NCI-H2196 (cell line): ENCODE measurements at regions not wholly inside any gene's neighbourhood (a gene's known extent, or its start where the extent isn't known, plus 50 kb on each side); places are given as distances from the start of the nearest gene placed in this dataset.
A peak's percentile ranks its signal among the peaks of the same experiment; 100 is the strongest.

Source experiments
- DNase-seq: peaks from one replicate; lab custom pipeline; 2025; ENCODE audit not compliant: unreplicated experiment; lab: John Stamatoyannopoulos, UW

- DNase-seq: no peak
These were observed 654.8 kb upstream of the TBX3 start for GRCh38 chr12:115338566-115339294.

DNA sequence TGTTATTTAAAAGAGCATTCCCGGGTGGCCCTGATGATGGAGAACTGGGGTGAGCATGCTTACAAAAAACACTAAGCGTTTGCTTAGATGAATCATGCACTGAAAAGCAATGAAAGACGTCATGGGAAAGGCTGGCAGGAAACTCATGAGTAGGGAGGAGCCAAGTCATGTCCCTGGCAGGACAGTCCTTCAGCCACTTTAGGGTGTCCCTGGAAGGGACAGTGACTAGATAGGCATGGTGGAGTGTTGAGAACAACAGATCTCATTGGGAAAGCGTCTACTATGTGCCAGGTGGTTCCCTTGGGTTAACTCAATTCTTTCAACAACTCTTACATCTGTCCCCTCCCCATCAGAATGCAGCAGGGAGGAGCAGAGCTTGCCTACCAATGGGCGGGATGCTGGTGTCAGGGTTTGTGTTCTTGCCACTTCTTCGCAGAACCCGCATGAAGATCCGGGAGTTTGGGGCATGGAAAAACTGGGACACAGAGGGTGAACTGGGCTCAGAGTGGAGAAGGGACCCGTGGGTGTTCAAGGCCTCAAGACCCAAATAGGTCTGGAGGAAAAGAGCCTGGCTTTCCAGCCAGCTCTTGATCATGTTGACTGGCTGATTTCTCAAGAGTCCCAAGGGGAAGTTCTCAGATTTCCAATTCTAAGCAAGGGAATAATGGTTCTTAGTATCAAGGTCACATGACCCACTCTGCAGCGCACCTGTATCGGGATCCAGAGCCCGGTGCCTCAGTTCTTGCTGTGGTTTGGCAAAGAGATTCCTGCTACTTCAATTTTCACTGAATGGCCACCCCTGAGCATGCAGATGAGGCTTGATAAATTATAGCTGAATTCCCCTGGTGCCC lies 653.9 kb upstream of the TBX3 start:
- peak; percentile 32 for DNase-seq

DNA sequence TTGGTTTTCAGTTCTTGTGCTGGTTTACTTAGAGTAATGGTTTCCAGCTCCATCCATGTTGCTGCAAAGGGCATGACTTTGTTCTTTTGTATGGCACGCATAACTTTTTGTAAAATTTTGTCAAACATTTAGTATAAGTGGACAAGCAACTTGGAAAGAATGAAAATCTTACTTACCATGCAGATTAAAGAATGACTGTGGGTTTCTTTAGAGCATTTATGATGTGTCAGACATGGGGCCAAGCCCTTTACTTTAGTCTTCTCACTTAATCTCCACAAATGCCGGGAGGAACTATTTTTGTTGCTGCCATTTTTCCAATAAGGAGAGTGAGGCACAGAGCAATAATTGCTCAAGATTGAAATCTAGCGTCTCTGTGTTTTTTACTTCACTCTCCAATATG lies 652.5 kb upstream of the TBX3 start:
- no peak for DNase-seq

DNA sequence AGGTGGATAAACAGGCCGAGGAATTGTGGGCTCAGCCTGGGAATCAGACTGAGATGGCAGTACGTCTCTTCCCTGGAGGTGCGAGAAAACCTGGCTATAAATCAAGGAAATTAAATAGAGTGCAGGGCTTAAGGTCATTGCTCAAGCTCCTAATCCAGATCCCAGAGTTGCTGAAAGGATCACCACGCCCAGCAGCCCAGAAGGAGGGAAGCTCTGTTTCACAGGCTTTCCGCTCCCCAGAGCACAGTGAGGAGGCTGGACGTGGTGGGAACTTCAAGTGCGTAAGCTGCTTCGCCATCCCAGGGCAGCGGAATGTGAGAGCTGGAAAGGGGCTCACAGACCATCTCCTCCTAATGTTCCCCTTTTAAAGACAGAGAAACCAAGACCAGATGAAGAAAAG lies 651.6 kb upstream of the TBX3 start:
- no peak for DNase-seq

- no peak for DNase-seq
These were observed 651.1 kb upstream of the TBX3 start for GRCh38 chr12:115335048-115335447.

DNA sequence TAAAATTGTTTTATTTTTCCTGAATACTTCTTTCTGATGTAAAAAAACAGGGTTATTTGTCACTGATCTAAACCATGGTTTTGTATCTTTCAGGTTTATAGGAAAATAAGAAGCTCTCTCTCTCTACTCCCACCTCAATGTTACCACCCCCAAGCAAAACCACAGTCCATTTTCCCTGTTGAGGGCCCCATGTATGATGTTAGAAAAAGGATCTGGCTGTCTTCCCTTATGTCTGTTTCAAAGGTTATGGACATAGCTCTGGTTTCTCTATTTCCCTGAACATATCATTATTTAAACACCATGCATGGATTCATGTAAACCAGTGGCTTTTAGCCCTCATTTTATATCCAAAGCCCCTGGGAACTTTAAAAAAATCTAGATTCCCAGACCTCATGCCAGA lies 649.0 kb upstream of the TBX3 start:
- DNase-seq: no peak

DNA sequence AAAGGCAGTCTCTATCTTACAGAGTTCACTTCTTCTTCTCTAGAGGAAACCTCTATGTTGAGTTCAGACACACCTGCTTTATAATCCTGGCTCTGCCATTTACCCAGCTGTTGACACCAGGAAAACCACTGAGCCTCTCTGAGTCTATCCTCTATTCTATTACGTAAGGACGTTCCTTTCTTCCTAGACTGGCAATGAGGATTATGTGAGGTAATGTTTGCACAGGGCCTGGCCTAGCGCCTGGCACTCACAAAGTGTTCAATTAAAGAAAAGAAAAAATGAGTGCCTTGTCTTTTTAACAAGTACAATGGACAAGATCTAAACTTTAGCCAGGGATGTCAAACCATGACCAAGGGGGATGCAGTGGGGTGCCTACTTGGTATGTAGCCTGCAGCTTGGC lies 641.9 kb upstream of the TBX3 start:
- DNase-seq: no peak

DNA sequence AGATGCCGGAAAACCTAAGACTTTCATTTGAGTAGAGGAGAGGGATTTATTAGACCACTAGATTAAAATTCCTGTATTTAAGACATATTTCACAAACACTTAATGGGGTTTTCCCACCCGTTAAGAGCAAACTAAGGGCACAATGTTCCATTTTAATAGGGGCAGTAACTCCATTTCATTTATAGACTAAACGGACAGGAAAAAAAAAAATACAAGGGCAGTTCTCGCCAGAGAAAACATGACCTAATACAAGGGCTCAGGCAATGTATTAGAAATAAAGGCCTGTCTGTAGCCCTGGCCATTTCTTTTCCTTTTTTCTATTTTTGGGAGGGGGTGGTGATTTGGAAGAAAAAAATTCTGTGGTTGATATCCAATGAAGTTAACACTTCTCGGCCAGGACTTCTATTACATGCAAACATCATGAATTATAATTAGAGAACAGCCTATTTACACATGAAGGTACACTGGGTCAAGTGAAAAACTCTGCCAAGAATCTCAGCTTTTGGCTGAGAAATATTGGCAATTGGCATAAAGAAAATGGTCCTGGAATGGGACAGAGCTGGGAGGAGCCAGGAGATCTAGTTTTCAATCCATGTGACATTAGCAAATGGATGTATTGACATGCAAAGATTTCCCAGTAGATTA lies 641.1 kb upstream of the TBX3 start:
- no peak for DNase-seq

GRCh38 chr12:115323223-115323905 lies 639.4 kb upstream of the TBX3 start:
- no peak for DNase-seq

DNA sequence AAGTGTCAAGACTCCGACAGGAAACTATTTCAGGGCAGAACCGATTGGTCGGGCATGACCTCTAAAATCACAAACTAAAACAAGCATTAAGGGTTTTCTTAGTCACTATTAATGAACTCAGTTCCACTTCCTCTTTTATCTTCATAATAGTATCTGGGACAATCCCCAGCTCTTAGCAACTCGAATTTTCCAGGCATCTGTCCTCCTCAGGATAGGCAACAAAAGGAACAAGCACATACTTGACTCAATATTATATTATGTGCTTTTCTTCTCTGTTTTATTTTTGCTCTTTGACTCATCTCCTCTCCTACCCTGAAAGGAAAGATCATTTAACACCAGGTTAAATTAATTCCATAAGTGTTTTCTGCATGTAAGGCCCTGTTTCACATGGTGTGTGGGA lies 638.3 kb upstream of the TBX3 start:
- no peak for DNase-seq

- DNase-seq: no peak
These were observed 637.0 kb upstream of the TBX3 start for GRCh38 chr12:115320967-115321366.

DNA sequence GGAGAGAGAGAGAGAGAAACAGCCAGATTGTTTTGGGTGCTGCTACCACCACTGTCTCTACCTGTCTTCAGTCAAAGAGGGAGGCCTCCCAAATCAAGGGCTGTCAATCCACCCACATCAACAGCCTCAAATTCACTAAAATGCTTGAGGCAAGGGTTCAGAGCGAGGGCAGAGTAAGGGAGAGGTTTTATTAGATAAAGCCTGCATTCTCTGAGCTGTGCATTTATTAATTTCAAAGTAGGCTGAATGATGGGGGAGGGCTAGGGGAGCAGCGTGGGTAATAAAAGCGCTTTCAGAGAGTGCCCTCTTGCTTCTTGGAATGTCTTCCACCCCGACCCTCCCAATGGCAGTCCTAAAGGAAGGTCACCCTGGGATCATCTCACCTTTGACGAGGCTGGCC lies 636.5 kb upstream of the TBX3 start:
- no peak for DNase-seq

- no peak for DNase-seq
These were observed 635.6 kb upstream of the TBX3 start for GRCh38 chr12:115319446-115320040.

DNA sequence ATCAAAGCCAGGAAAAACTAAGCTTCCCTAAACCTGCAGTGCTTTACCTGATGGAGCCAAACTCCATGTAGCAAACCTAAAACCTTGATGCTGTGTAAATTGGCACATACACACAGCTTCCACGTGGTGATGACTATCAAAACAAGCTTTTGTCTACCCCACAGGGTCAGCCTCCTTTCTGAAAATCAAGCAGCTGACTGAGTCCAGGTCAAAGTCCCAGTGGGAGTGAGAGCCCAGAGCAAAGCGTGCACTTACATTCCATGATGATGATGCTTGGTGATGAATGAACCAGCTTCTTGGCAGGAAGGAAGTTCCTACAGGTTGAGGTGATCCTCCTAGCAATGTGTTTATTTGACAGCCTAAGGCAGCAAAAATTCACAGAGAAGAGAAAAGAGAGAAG lies 630.0 kb upstream of the TBX3 start:
- peak; percentile 17 for DNase-seq

DNA sequence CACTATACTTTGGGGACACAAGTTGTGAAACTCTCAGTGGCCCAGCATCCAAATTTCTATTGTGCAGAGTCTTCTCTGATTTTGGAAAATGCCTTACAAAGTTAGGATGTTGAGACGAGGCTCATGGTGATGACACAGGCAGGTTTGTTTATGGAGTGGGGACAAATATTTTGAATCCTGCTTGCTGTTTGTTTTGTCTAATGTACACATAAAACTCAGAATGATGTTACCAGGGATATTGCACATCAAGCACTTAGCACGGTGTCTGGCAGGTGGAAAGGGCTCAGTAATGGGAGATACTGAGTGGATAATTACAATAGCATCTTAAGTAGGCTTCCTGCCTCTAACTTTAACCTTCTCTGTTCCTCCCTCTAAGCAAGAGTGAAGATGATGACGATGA lies 628.9 kb upstream of the TBX3 start:
- DNase-seq: no peak

- no peak for DNase-seq
These were observed 627.9 kb upstream of the TBX3 start for GRCh38 chr12:115311875-115312274.

DNA sequence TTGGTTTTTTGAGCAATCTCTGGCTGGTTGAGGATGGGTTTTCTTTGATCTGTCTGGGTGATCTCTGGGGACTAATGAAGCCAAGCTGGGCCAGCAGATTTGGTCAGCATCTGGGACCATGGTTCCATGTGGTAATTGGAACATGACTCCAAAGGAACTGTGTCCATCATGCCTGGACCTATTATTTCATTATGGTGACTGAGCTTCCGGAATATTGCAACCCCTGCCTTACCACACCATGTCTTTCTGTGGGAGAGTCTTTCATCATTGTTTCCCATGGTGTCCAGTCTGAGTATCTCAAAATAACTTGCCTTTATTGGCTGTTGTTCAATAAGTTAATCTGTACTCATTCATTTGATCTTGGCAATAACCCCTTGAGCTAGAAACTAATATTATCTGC lies 624.9 kb upstream of the TBX3 start:
- DNase-seq: no peak

- DNase-seq: no peak
These were observed 622.4 kb upstream of the TBX3 start for GRCh38 chr12:115306380-115306779.

DNA sequence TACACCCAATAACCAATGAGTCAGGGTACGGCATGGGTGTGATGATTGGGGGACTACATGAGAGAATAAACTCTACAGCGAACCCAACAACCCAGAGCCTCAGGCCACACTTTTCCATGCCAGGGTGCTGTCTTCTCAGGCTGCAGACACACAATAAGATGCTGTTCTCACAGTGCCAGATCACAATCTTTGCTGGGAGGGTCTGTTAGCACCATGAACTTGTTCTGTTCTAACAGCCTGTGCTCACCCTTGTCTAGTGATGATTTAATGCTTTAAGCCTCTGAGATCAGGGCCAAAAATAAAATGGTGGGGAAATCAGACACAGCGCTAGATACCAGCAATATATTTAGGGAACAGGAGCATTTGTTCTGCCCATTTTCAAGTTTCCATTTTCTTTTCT lies 621.9 kb upstream of the TBX3 start:
- DNase-seq: no peak

DNA sequence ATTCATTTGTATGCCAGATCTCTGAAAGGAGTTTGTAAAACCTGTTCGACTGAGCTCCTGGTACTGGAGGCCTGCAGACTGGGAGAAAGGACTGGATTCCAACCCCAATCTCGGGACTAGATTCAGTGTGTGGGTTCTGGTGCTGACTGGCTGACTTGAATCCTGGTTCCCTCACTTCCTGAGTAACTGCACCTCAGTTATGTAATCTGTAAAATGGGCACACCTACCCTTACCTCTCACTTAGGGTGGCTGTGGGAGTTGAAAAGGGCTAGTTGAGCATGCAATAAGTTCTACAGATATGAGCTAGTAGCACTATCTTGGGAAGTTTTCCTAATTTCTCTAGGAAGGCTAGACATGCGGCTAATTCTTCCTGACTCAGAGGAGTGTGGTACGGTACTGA lies 621.3 kb upstream of the TBX3 start:
- DNase-seq: no peak

DNA sequence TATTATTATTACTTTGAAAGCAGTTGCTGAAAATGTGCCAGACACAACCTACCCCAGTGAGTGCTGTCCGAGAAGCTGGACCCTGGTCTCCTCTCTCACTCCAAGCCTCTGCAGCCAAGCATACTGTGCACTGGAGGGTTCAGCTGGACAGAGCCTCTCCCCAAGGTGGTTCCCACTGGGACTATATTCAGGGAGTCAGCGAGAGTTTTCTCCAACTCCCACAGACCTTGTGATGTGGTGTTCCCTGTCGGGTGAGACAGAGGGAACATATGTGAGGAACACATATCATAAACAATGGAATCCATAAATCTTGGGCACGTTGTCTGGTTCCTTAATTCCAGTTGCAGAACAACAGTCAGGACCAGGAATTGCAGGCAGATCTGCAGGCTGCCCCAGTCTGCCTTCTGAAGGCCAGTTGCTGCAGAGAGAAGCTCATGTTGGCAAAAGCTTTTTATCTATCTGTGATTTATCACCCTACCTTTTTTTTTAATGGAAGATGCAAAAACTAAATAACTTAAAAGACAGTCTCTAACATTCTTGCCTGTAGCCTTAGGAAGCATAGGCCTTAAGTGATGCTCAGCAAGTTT lies 619.8 kb upstream of the TBX3 start:
- no peak for DNase-seq
